Trophoblast cell (in vitro differentiated cells and primary cell): ENCODE measurements at regions not wholly inside any gene's neighbourhood (a gene's known extent, or its start where the extent isn't known, plus 50 kb on each side); places are given as distances from the start of the nearest gene placed in this dataset.
A peak's percentile ranks its signal among the peaks of the same experiment; 100 is the strongest.

Experiments
- DNase-seq, 2 donors: peaks; one replicate each; pipeline ENCODE4 v3.0.0-alpha.2; 2016
- H2AFZ ChIP-seq: 2 replicates; pipeline ENCODE4 v1.6.1; 2013; ENCODE audit warnings: low read length, moderate library complexity, mild to moderate bottlenecking; ENCODE audit not compliant: insufficient read depth, poor library complexity
- H2AK5ac ChIP-seq: 2 replicates; pipeline ENCODE4 v1.6.1; 2013; ENCODE audit warnings: mild to moderate bottlenecking, low read length
- H2BK120ac ChIP-seq: 2 replicates; pipeline ENCODE4 v1.6.1; 2013; ENCODE audit warnings: low read length, mild to moderate bottlenecking, moderate library complexity; ENCODE audit not compliant: insufficient read depth, poor library complexity
- H2BK12ac ChIP-seq: 2 replicates; pipeline ENCODE4 v1.6.1; 2013; ENCODE audit warnings: mild to moderate bottlenecking, low read length, moderate library complexity
- H2BK5ac ChIP-seq: 2 replicates; pipeline ENCODE4 v1.6.1; 2013; ENCODE audit warnings: low read length, low read depth, moderate library complexity, mild to moderate bottlenecking; ENCODE audit not compliant: poor library complexity
- H3K14ac ChIP-seq: 2 replicates; pipeline ENCODE4 v1.6.1; 2013; ENCODE audit warnings: mild to moderate bottlenecking, low read length
- H3K18ac ChIP-seq: 2 replicates; pipeline ENCODE4 v1.6.1; 2013; ENCODE audit warnings: mild to moderate bottlenecking, low read length
- H3K23ac ChIP-seq: 2 replicates; pipeline ENCODE4 v1.6.1; 2013; ENCODE audit warnings: low read length
- H3K27ac ChIP-seq: 2 replicates; pipeline ENCODE4 v1.5.1; 2013; ENCODE audit warnings: low read depth, mild to moderate bottlenecking, inconsistent platforms, low read length, moderate library complexity
- H3K27me3 ChIP-seq: 2 replicates; pipeline ENCODE4 v1.6.1; 2013; ENCODE audit warnings: inconsistent platforms, mild to moderate bottlenecking, low read length, moderate library complexity; ENCODE audit not compliant: insufficient read depth
- H3K36me3 ChIP-seq, 2 experiments: 1 replicate in 1 of 2; 2 replicates in 1 of 2; pipeline ENCODE4 v1.6.1; 2013; ENCODE audit warnings: low read length in 2 of 2, mild to moderate bottlenecking in 2 of 2, moderate library complexity in 1 of 2; ENCODE audit not compliant: insufficient read depth in 2 of 2, control insufficient read depth in 1 of 2
- H3K4ac ChIP-seq: 2 replicates; pipeline ENCODE4 v1.6.1; 2013; ENCODE audit warnings: low read depth, mild to moderate bottlenecking, low read length, moderate library complexity
- H3K4me1 ChIP-seq, 2 experiments: 1 replicate in 1 of 2; 2 replicates in 1 of 2; pipeline ENCODE4 v1.6.1; 2013; ENCODE audit warnings: low read length in 2 of 2, mild to moderate bottlenecking in 2 of 2, moderate library complexity in 1 of 2; ENCODE audit not compliant: insufficient read depth in 2 of 2, control insufficient read depth in 1 of 2
- H3K4me2 ChIP-seq: 2 replicates; pipeline ENCODE4 v1.6.1; 2013; ENCODE audit warnings: inconsistent platforms, mild to moderate bottlenecking, low read length, moderate library complexity
- H3K4me3 ChIP-seq: 2 replicates; pipeline ENCODE4 v1.5.1; 2013; ENCODE audit warnings: mild to moderate bottlenecking, low read depth, low read length, inconsistent platforms
- H3K79me1 ChIP-seq: one replicate; pipeline ENCODE4 v1.6.1; 2013; ENCODE audit warnings: low read length
- H3K79me2 ChIP-seq: 2 replicates; pipeline ENCODE4 v1.6.1; 2013; ENCODE audit warnings: low read length, mild to moderate bottlenecking; ENCODE audit not compliant: control insufficient read depth, insufficient read depth, poor library complexity
- H3K9ac ChIP-seq: 2 replicates; pipeline ENCODE4 v1.6.1; 2013; ENCODE audit warnings: mild to moderate bottlenecking, low read length
- H3K9me3 ChIP-seq: 2 replicates; pipeline ENCODE4 v1.6.1; 2013; ENCODE audit warnings: low read depth, mild to moderate bottlenecking, control low read depth, inconsistent platforms, low read length; ENCODE audit not compliant: insufficient read depth
- H4K12ac ChIP-seq: 2 replicates; pipeline ENCODE4 v1.6.1; 2013; ENCODE audit warnings: low read depth, mild to moderate bottlenecking, low read length, moderate library complexity
- H4K8ac ChIP-seq: 2 replicates; pipeline ENCODE4 v1.6.1; 2013; ENCODE audit warnings: low read depth, mild to moderate bottlenecking, low read length, moderate library complexity
- H4K91ac ChIP-seq: one replicate; pipeline ENCODE4 v1.6.1; 2013; ENCODE audit warnings: low read depth, mild to moderate bottlenecking, low read length, moderate library complexity
- WGBS: extraction: QIAGEN DNeasy Blood & Tissue Kit; methylation state at CpG from one replicate; pipeline ENCODE4 v1.1.7; 2013; ENCODE audit warnings: missing lambda C conversion rate; ENCODE audit not compliant: insufficient read length, insufficient coverage; ENCODE audit errors: extremely low coverage; 5-methylcytosine and 5-hydroxymethylcytosine counted together

DNA sequence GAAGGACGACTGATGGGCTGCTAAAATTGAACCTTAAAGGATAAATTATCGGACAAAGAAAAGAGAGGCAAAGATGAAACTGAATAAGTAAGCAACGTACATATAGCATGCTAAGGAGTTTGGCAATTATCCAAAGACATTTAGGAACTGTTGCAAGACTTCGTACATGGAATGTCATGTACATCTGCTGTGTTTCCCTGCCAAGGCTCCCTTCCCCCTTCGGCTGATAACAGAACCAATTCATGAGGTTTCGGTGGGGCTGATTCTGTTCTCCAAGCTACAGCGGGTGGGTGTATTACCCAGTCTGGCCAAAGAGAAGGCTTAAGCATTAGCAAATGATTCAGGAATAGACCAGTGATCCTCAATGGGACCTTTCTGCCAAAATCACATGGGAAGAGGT, 190.9 kb upstream of the FREM1 start:
- no peak overlapping the region for H3K23ac ChIP-seq
- no peaks in the 10 kb centered on the region for H3K4me1 ChIP-seq
- H3K4me3 ChIP-seq: no peak overlapping the region
- no peak overlapping the region for H4K12ac ChIP-seq
- H4K91ac ChIP-seq: peak overlapping the region; percentile 45
- H3K79me1 ChIP-seq: peaks cover 4% of the 10 kb centered on the region
- H2BK5ac ChIP-seq: peak overlapping the region; percentile 35
- H3K4me2 ChIP-seq: no peak overlapping the region
- DNase-seq: no peak
- H2AFZ ChIP-seq: no peak overlapping the region
- H2AK5ac ChIP-seq: no peak overlapping the region
- no peak overlapping the region for H3K14ac ChIP-seq
- no peak overlapping the region for H3K4ac ChIP-seq
- no peaks in the 10 kb centered on the region for H3K36me3 ChIP-seq
- H3K9me3 ChIP-seq: no peaks in the 10 kb centered on the region
- H3K18ac ChIP-seq: no peak overlapping the region
- H2BK120ac ChIP-seq: no peak overlapping the region
- H3K9ac ChIP-seq: no peak overlapping the region
- no peaks in the 10 kb centered on the region for H3K79me2 ChIP-seq
- WGBS: no CpG with 5 or more reads among the region's 7 CpGs
- H3K27me3 ChIP-seq: no peaks in the 10 kb centered on the region
- no peak overlapping the region for H4K8ac ChIP-seq
- no peak overlapping the region for H3K27ac ChIP-seq
- peak overlapping the region; percentile 52 for H2BK12ac ChIP-seq

GRCh38 chr9:15100571-15100970, 190.3 kb upstream of the FREM1 start:
- Histone ChIP-seq H2BK120ac (no peak overlapping the region), H3K4me2 (no peak overlapping the region), H3K27me3 (no peaks in the 10 kb centered on the region), H2BK5ac (peak overlapping the region; percentile 35), H3K4ac (no peak overlapping the region), H4K12ac (no peak overlapping the region), H3K9me3 (no peaks in the 10 kb centered on the region), H3K23ac (no peak overlapping the region), H3K36me3 (no peaks in the 10 kb centered on the region), H3K14ac (no peak overlapping the region), H2AK5ac (no peak overlapping the region), H3K79me1 (peaks cover 4% of the 10 kb centered on the region), H4K91ac (no peak overlapping the region), H4K8ac (no peak overlapping the region), H3K18ac (no peak overlapping the region), H2AFZ (no peak overlapping the region), H3K9ac (no peak overlapping the region), H3K27ac (no peak overlapping the region), H3K4me1 (no peaks in the 10 kb centered on the region), H3K79me2 (no peaks in the 10 kb centered on the region), H3K4me3 (no peak overlapping the region), H2BK12ac (no peak overlapping the region)
- no CpG with 5 or more reads among the region's 2 CpGs for WGBS
- DNase-seq: no peak

- H3K27ac ChIP-seq: no peak overlapping the region
- H2BK12ac ChIP-seq: no peak overlapping the region
- no peaks in the 10 kb centered on the region for H3K4me1 ChIP-seq
- no peaks in the 10 kb centered on the region for H3K9me3 ChIP-seq
- no peak overlapping the region for H3K4ac ChIP-seq
- no peak overlapping the region for H3K9ac ChIP-seq
- H2BK5ac ChIP-seq: no peak overlapping the region
- H2BK120ac ChIP-seq: no peak overlapping the region
- no peaks in the 10 kb centered on the region for H3K79me2 ChIP-seq
- no peak overlapping the region for H4K8ac ChIP-seq
- no peak overlapping the region for H4K91ac ChIP-seq
- no peak overlapping the region for H3K18ac ChIP-seq
- H2AFZ ChIP-seq: no peak overlapping the region
- no peak overlapping the region for H3K4me2 ChIP-seq
- H3K14ac ChIP-seq: no peak overlapping the region
- no peaks in the 10 kb centered on the region for H3K27me3 ChIP-seq
- H4K12ac ChIP-seq: no peak overlapping the region
- WGBS: 100% methylated on average over 1 of the region's 2 CpGs
- no peak overlapping the region for H3K4me3 ChIP-seq
- DNase-seq: no peak
- peaks cover 4% of the 10 kb centered on the region for H3K79me1 ChIP-seq
- H2AK5ac ChIP-seq: no peak overlapping the region
- H3K36me3 ChIP-seq: no peaks in the 10 kb centered on the region
- H3K23ac ChIP-seq: no peak overlapping the region
These were observed 186.7 kb upstream of the FREM1 start for GRCh38 chr9:15096972-15097371.

GRCh38 chr9:15086778-15087324, 176.6 kb upstream of the FREM1 start:
- no peak overlapping the region for H3K4me3 ChIP-seq
- no peaks in the 10 kb centered on the region for H3K79me1 ChIP-seq
- no peak overlapping the region for H4K91ac ChIP-seq
- H3K36me3 ChIP-seq: no peaks in the 10 kb centered on the region
- H3K9me3 ChIP-seq: no peaks in the 10 kb centered on the region
- H4K8ac ChIP-seq: no peak overlapping the region
- H2AFZ ChIP-seq: no peak overlapping the region
- no peaks in the 10 kb centered on the region for H3K4me1 ChIP-seq
- no peak overlapping the region for H2BK5ac ChIP-seq
- no peak overlapping the region for H3K18ac ChIP-seq
- H3K79me2 ChIP-seq: no peaks in the 10 kb centered on the region
- H3K27me3 ChIP-seq: no peaks in the 10 kb centered on the region
- H3K23ac ChIP-seq: no peak overlapping the region
- no peak overlapping the region for H3K9ac ChIP-seq
- DNase-seq: no peak
- no peak overlapping the region for H2BK12ac ChIP-seq
- no peak overlapping the region for H3K4ac ChIP-seq
- no peak overlapping the region for H2BK120ac ChIP-seq
- H2AK5ac ChIP-seq: no peak overlapping the region
- WGBS: no CpG with 5 or more reads among the region's 3 CpGs
- no peak overlapping the region for H4K12ac ChIP-seq
- no peak overlapping the region for H3K4me2 ChIP-seq
- H3K14ac ChIP-seq: no peak overlapping the region
- no peak overlapping the region for H3K27ac ChIP-seq
